B cell (primary cell): ENCODE measurements at regions not wholly inside any gene's neighbourhood (a gene's known extent, or its start where the extent isn't known, plus 50 kb on each side); places are given as distances from the start of the nearest gene placed in this dataset.

Source experiments
- ATAC-seq: fragments of 200-7000 bp; cut with Tn5 transposase; one replicate; pipeline ENCODE4 v1.10.0; 2021; ENCODE audit warnings: low read depth, mild to moderate bottlenecking, moderate number of reproducible peaks, moderate library complexity
- CTCF ChIA-PET: fragments of 350-600 bp; sonication (Branson Sonifier 250); formaldehyde crosslinking; loops from one replicate; lab custom pipeline; 2021; ENCODE audit warnings: antibody characterized with exemption, inconsistent platforms; lab: Charles Lee
- POLR2A ChIA-PET: fragments of 350-600 bp; sonication (Branson Sonifier 250); formaldehyde crosslinking; loops from one replicate; lab custom pipeline; 2021; ENCODE audit warnings: antibody characterized with exemption; lab: Charles Lee
- DNase-seq: peaks from one replicate; pipeline ENCODE4 v3.0.0; 2013
- H2AFZ ChIP-seq: 2 replicates; pipeline ENCODE4 v1.6.1; 2012; ENCODE audit warnings: mild to moderate bottlenecking, low read depth, low read length; ENCODE audit not compliant: insufficient read depth, poor library complexity, severe bottlenecking
- H3K27ac ChIP-seq, 2 donors: 1 replicate in 1 of 2; 2 replicates in 1 of 2; pipeline ENCODE4 v1.5.1; 2012 to 2013; ENCODE audit warnings: low read length in 2 of 2, mild to moderate bottlenecking in 2 of 2, moderate library complexity in 1 of 2
- H3K27me3 ChIP-seq, 4 experiments: fragments of 200-600 bp in 1 of 4; sonication (generic) in 1 of 4; replicated peaks in 1 of 4; 1 replicate in 2 of 4; 2 replicates in 2 of 4; pipeline versions ENCODE4 v1.6.1 to v1.7.0; 2013 to 2016; ENCODE audit warnings: low read length in 3 of 4, mild to moderate bottlenecking in 2 of 4, mixed read lengths in 1 of 4, moderate library complexity in 1 of 4; ENCODE audit not compliant: insufficient read depth in 4 of 4, control insufficient read depth in 3 of 4; ENCODE audit errors: control extremely low read depth in 1 of 4
- H3K36me3 ChIP-seq, 2 experiments: replicated peaks in 1 of 2; 1 replicate in 1 of 2; 2 replicates in 1 of 2; pipeline versions ENCODE4 v1.6.1 to v1.7.1; 2013; ENCODE audit warnings: low read length in 1 of 2; ENCODE audit not compliant: insufficient read depth in 2 of 2, control insufficient read depth in 1 of 2; ENCODE audit errors: control extremely low read depth in 1 of 2, extremely low read depth in 1 of 2
- H3K4me1 ChIP-seq, 2 donors: fragments of 200-600 bp in 1 of 2; sonication (generic) in 1 of 2; 1 replicate in 1 of 2; 2 replicates in 1 of 2; pipeline versions ENCODE4 v1.5.1 to v1.6.1; 2013 to 2017; ENCODE audit warnings: low read length in 2 of 2; ENCODE audit not compliant: control insufficient read depth in 2 of 2, insufficient read depth in 2 of 2
- H3K4me2 ChIP-seq: replicated peaks from 2 replicates; pipeline ENCODE3; 2012; ENCODE audit warnings: mild to moderate bottlenecking, low read depth, low read length; ENCODE audit not compliant: poor library complexity, severe bottlenecking
- H3K4me3 ChIP-seq, 5 experiments: fragments of 200-600 bp in 1 of 5; sonication (generic) in 1 of 5; 1 replicate in 3 of 5; 2 replicates in 2 of 5; pipeline versions ENCODE4 v1.5.1 to v1.7.0; 2011 to 2016; ENCODE audit warnings: low read length in 4 of 5, mild to moderate bottlenecking in 4 of 5, low read depth in 2 of 5, control low read depth in 1 of 5, moderate library complexity in 1 of 5; ENCODE audit not compliant: insufficient read depth in 1 of 5; ENCODE audit errors: control extremely low read depth in 1 of 5, extremely low read depth in 1 of 5
- H3K79me2 ChIP-seq: fragments of 200-600 bp; sonication (generic); one replicate; pipeline ENCODE4 v1.6.0; 2016; ENCODE audit warnings: low read length; ENCODE audit not compliant: control insufficient read depth, insufficient read depth
- H3K9ac ChIP-seq: fragments of 200-600 bp; sonication (generic); 2 replicates; pipeline ENCODE4 v1.6.1; 2017; ENCODE audit warnings: mild to moderate bottlenecking, low read length, moderate library complexity
- H3K9me3 ChIP-seq, 3 donors: one replicate each; pipeline versions ENCODE4 v1.6.1 to v1.7.1; 2013; ENCODE audit warnings: low read length in 2 of 3; ENCODE audit not compliant: control insufficient read depth in 2 of 3, insufficient read depth in 1 of 3; ENCODE audit errors: control extremely low read depth in 1 of 3
- H4K20me1 ChIP-seq: 2 replicates; pipeline ENCODE4 v1.6.0; 2012; ENCODE audit warnings: mild to moderate bottlenecking, low read length; ENCODE audit not compliant: insufficient read depth, control insufficient read depth, poor library complexity, severe bottlenecking
- H3K27ac Mint-ChIP-seq: one replicate; pipeline ENCODE4 v1.8.0; 2021; ENCODE audit warnings: mixed read lengths
- H3K27me3 Mint-ChIP-seq: one replicate; pipeline ENCODE4 v1.8.0; 2021; ENCODE audit warnings: mixed read lengths
- H3K4me1 Mint-ChIP-seq: one replicate; pipeline ENCODE4 v1.8.0; 2021; ENCODE audit warnings: mixed read lengths
- H3K4me3 Mint-ChIP-seq: one replicate; pipeline ENCODE4 v1.8.0; 2021; ENCODE audit warnings: mixed read lengths
- H3K9me3 Mint-ChIP-seq: one replicate; pipeline ENCODE4 v1.8.0; 2022; ENCODE audit warnings: mixed read lengths; ENCODE audit not compliant: insufficient read depth
- EZH2 ChIP-seq: IDR thresholded peaks from 2 replicates; pipeline ENCODE4 v1.6.1; 2012; ENCODE audit warnings: borderline replicate concordance, low read depth, mild to moderate bottlenecking, moderate library complexity, low read length; ENCODE audit not compliant: insufficient read depth, poor library complexity, severe bottlenecking
- WGBS: methylation state at CpG from one replicate; pipeline ENCODE4 v1.1.5; 2013; ENCODE audit warnings: missing lambda C conversion rate; ENCODE audit not compliant: insufficient coverage; 5-methylcytosine and 5-hydroxymethylcytosine counted together
- intact Hi-C: fragments of 100-400 bp; cut with micrococcal nuclease; formaldehyde crosslinking; loops from one replicate; pipeline ENCODE4 v1.10.0; 2022
- TF ChIP-seq, protein P1 (sequence below): fragments of 200-600 bp; IDR thresholded peaks from one replicate; pipeline ENCODE4 v1.8.0; 2022; ENCODE audit warnings: antibody characterized with exemption, mild to moderate bottlenecking

DNA sequence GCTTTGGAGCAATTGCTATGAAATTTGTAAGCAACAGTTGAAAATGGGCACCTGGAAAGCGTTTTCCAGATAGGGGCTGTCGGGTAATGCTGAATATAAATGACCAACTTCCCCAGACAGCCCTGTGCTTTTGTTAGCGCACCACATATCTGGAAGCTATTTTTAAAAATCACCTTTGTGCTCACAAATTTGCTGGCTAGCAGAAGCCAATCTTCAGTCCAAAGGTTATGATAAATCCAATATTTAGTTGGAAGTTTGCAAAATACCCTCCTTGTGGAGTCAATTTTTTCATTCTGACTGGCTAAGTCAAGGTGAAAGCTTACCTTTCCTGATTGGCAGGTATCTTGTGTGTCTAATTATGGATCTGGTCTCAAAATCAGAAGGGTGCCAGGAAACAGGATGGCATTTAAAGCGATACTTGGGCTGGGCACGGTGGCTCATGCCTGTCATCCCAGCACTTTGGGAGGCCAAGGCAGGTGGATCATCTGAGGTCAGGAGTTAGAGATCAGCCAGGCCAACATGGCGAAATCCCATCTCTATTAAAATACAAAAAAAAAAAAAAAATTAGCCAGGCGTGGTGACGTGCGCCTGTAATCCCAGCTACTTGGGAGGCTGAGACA, 124.1 kb upstream of the AJAP1 start:
- ChIA-PET POLR2A (no interaction called here), CTCF (no interaction called here)

DNA sequence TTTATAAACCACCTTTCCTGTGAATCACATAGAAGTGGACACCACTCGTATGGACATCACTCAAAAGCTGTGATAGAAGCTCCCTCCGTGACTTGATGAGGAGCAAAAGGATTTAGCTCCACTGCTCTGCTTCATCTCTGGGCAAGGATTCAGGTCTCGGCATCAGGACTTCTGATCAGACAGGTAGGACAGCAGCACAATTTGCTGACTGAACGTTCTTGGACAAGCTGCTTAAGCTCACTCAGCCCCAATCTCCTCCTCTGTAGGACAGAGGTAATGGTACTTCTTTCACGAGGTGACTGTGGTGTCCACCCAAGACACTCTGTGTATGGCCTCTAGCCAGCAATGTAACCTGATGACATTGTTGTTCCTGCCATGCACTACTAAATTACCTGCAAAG, 122.6 kb upstream of the AJAP1 start:
- Histone ChIP-seq H3K36me3 (no peaks in the 10 kb centered on the region), H2AFZ (no peak overlapping the region), H3K27me3 (no peaks in the 10 kb centered on the region), H4K20me1 (no peaks in the 10 kb centered on the region), H3K9ac (no peak overlapping the region), H3K9me3 (peaks cover 0 to 4% (median 0%) of the 10 kb centered on the region in 3 donors), H3K27ac (no peak overlapping the region), H3K79me2 (no peaks in the 10 kb centered on the region), H3K4me3 (no peak overlapping the region), H3K4me2 (no peak overlapping the region), H3K4me1 (no peaks in the 10 kb centered on the region)
- ChIA-PET POLR2A (no interaction called here), CTCF (no interaction called here)
- TF ChIP-seq, protein P1, sequence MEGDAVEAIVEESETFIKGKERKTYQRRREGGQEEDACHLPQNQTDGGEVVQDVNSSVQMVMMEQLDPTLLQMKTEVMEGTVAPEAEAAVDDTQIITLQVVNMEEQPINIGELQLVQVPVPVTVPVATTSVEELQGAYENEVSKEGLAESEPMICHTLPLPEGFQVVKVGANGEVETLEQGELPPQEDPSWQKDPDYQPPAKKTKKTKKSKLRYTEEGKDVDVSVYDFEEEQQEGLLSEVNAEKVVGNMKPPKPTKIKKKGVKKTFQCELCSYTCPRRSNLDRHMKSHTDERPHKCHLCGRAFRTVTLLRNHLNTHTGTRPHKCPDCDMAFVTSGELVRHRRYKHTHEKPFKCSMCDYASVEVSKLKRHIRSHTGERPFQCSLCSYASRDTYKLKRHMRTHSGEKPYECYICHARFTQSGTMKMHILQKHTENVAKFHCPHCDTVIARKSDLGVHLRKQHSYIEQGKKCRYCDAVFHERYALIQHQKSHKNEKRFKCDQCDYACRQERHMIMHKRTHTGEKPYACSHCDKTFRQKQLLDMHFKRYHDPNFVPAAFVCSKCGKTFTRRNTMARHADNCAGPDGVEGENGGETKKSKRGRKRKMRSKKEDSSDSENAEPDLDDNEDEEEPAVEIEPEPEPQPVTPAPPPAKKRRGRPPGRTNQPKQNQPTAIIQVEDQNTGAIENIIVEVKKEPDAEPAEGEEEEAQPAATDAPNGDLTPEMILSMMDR: no peak
- no peak for TF ChIP-seq EZH2
- intact Hi-C loops: no loop called here
- no peak overlapping the region for H3K4me3 Mint-ChIP-seq
- no peaks in the 10 kb centered on the region for H3K4me1 Mint-ChIP-seq
- no peaks in the 10 kb centered on the region for H3K9me3 Mint-ChIP-seq
- H3K27ac Mint-ChIP-seq: no peak overlapping the region
- WGBS: 100% methylated on average over 3 of the region's 5 CpGs
- DNase-seq (no peak), ATAC-seq (no peak)
- peaks cover 5% of the 10 kb centered on the region for H3K27me3 Mint-ChIP-seq

More for the DNA sequence above, 124.1 kb upstream of the AJAP1 start:
- H3K9me3 ChIP-seq: peaks cover 0 to 4% (median 0%) of the 10 kb centered on the region in 3 donors
- no peak overlapping the region for H2AFZ ChIP-seq
- ATAC-seq: no peak
- Mint-ChIP-seq H3K4me1 (no peaks in the 10 kb centered on the region), H3K27ac (no peak overlapping the region), H3K9me3 (no peaks in the 10 kb centered on the region), H3K27me3 (peaks cover 8% of the 10 kb centered on the region), H3K4me3 (no peak overlapping the region)
- H3K27me3 ChIP-seq: no peaks in the 10 kb centered on the region
- 91% methylated on average over 6 of the region's 9 CpGs for WGBS
- no peak overlapping the region for H3K27ac ChIP-seq
- H3K4me1 ChIP-seq: no peaks in the 10 kb centered on the region
- H3K4me3 ChIP-seq: no peak overlapping the region
- no peak for TF ChIP-seq EZH2
- TF ChIP-seq, protein P1: no peak
- H3K4me2 ChIP-seq: no peak overlapping the region
- H3K9ac ChIP-seq: no peak overlapping the region
- H3K79me2 ChIP-seq: no peaks in the 10 kb centered on the region
- intact Hi-C loops: no loop called here
- no peak for DNase-seq
- H4K20me1 ChIP-seq: no peaks in the 10 kb centered on the region
- H3K36me3 ChIP-seq: no peaks in the 10 kb centered on the region
